Thyroid gland (tissue), 4 donors: ENCODE measurements at regions not wholly inside any gene's neighbourhood (a gene's known extent, or its start where the extent isn't known, plus 50 kb on each side); places are given as distances from the start of the nearest gene placed in this dataset.

ENCODE experiments used
- POLR2A ChIP-seq, 2 donors: fragments of 450-650 bp; IDR thresholded peaks; one replicate each; pipeline ENCODE4 v1.6.1; 2017; ENCODE audit warnings: antibody characterized with exemption in 2 of 2, mild to moderate bottlenecking in 2 of 2, moderate library complexity in 1 of 2
- TF ChIP-seq, protein P1 (sequence below), 6 experiments: fragments of 200-600 bp in 3 of 6; fragments of 450-650 bp in 3 of 6; sonication (generic) in 3 of 6; IDR thresholded peaks; one replicate each; pipeline ENCODE4 v1.5.1; 2016 to 2019; ENCODE audit warnings: antibody characterized with exemption in 6 of 6, mild to moderate bottlenecking in 2 of 6, inconsistent platforms in 1 of 6, moderate library complexity in 1 of 6

DNA sequence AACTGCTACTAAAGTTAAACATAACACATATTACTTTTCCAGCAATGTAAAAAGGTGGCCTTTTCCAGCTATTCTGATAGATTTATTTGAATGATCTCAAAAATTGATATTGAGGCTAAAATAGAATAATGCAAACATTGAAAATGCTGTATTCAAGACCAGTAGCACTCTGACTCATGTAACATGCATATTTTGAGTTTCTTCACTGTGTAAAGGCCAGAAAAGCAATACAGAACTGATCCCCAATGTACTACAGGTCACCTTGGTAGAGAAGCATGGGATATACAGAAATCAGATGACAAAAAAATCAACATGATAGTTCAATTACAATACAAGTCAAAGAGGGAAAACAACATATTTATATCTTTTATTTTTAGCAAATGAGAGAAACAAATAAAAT, 419.6 kb downstream of the DIPK2A start:
- no peak for TF ChIP-seq POLR2A (IDR thresholded peaks at IDR 0.05)
- TF ChIP-seq, protein P1, sequence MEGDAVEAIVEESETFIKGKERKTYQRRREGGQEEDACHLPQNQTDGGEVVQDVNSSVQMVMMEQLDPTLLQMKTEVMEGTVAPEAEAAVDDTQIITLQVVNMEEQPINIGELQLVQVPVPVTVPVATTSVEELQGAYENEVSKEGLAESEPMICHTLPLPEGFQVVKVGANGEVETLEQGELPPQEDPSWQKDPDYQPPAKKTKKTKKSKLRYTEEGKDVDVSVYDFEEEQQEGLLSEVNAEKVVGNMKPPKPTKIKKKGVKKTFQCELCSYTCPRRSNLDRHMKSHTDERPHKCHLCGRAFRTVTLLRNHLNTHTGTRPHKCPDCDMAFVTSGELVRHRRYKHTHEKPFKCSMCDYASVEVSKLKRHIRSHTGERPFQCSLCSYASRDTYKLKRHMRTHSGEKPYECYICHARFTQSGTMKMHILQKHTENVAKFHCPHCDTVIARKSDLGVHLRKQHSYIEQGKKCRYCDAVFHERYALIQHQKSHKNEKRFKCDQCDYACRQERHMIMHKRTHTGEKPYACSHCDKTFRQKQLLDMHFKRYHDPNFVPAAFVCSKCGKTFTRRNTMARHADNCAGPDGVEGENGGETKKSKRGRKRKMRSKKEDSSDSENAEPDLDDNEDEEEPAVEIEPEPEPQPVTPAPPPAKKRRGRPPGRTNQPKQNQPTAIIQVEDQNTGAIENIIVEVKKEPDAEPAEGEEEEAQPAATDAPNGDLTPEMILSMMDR (IDR thresholded peaks at IDR 0.05) = no peak
